Activated naive CD4-positive, alpha-beta T cell treated with anti-CD3 and anti-CD28 coated beads, Interleukin-2, amount 50 U/mL, for 24 hours (primary cell): ENCODE measurements at regions not wholly inside any gene's neighbourhood (a gene's known extent, or its start where the extent isn't known, plus 50 kb on each side); places are given as distances from the start of the nearest gene placed in this dataset.

Source experiments
- H3K27ac Mint-ChIP-seq: one replicate; pipeline ENCODE4 v1.8.0; 2021; ENCODE audit warnings: mild to moderate bottlenecking, mixed read lengths
- H3K27me3 Mint-ChIP-seq: one replicate; pipeline ENCODE4 v1.8.0; 2021; ENCODE audit warnings: mixed read lengths
- H3K36me3 Mint-ChIP-seq: one replicate; pipeline ENCODE4 v1.8.0; 2021; ENCODE audit warnings: mixed read lengths
- H3K4me1 Mint-ChIP-seq: one replicate; pipeline ENCODE4 v1.8.0; 2021; ENCODE audit warnings: mixed read lengths
- H3K4me3 Mint-ChIP-seq: one replicate; pipeline ENCODE4 v1.8.0; 2021; ENCODE audit warnings: mild to moderate bottlenecking, mixed read lengths
- H3K9me3 Mint-ChIP-seq: one replicate; pipeline ENCODE4 v1.8.0; 2021; ENCODE audit warnings: mixed read lengths

DNA sequence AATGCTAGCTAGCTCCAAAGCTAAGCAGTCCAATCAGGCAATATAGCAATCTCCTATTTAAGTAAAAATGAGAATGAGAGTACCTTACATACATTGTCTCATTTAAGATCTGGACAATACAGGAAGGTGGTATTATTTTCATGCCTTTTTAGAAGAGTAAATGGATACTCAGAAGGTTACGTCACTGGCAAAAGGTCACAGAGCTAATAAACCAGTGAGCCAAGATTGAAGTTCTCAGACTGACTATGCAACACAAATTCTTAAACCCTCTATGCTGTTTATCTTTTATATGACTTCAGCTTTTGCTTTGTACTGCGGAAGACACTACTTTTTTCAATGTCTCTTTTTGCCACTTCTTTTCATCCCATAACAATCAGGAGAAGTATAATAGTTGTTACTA, 135.2 kb upstream of the PRL start:
- no peaks in the 10 kb centered on the region for H3K4me1 Mint-ChIP-seq
- no peak overlapping the region for H3K4me3 Mint-ChIP-seq
- no peaks in the 10 kb centered on the region for H3K36me3 Mint-ChIP-seq
- H3K27ac Mint-ChIP-seq: no peak overlapping the region
- H3K27me3 Mint-ChIP-seq: no peaks in the 10 kb centered on the region
- peaks cover 4% of the 10 kb centered on the region for H3K9me3 Mint-ChIP-seq

GRCh38 chr6:22433745-22434144, 135.6 kb upstream of the HDGFL1 start:
- no peaks in the 10 kb centered on the region for H3K27me3 Mint-ChIP-seq
- H3K27ac Mint-ChIP-seq: no peak overlapping the region
- peaks cover 4% of the 10 kb centered on the region for H3K9me3 Mint-ChIP-seq
- H3K4me3 Mint-ChIP-seq: no peak overlapping the region
- no peaks in the 10 kb centered on the region for H3K4me1 Mint-ChIP-seq
- no peaks in the 10 kb centered on the region for H3K36me3 Mint-ChIP-seq

DNA sequence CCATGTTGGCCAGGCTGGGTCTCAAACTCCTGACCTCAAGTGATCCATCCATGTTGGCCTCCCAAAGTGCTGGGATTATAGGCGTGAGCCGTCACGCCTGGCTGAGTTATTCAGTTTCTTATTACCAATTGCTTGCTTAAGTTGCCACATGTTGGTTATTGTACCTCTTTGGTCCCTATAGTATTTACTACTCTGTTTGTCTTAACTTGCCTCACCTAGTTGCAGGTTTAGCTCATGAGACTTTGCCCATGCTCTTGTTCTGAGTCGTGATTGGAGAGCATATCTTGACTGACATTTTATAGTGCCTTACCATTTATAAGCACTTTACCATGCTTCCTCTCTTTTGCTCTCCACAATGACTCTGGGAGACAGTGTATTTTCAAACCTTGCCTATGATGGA, 134.2 kb upstream of the HDGFL1 start:
- Mint-ChIP-seq H3K27me3 (no peaks in the 10 kb centered on the region), H3K9me3 (peaks cover 4% of the 10 kb centered on the region), H3K27ac (no peak overlapping the region), H3K36me3 (no peaks in the 10 kb centered on the region), H3K4me3 (no peak overlapping the region), H3K4me1 (no peaks in the 10 kb centered on the region)

GRCh38 chr6:22436134-22436533, 133.2 kb upstream of the HDGFL1 start:
- H3K36me3 Mint-ChIP-seq: no peaks in the 10 kb centered on the region
- no peak overlapping the region for H3K27ac Mint-ChIP-seq
- peaks cover 4% of the 10 kb centered on the region for H3K9me3 Mint-ChIP-seq
- H3K4me3 Mint-ChIP-seq: no peak overlapping the region
- no peaks in the 10 kb centered on the region for H3K4me1 Mint-ChIP-seq
- no peaks in the 10 kb centered on the region for H3K27me3 Mint-ChIP-seq

DNA sequence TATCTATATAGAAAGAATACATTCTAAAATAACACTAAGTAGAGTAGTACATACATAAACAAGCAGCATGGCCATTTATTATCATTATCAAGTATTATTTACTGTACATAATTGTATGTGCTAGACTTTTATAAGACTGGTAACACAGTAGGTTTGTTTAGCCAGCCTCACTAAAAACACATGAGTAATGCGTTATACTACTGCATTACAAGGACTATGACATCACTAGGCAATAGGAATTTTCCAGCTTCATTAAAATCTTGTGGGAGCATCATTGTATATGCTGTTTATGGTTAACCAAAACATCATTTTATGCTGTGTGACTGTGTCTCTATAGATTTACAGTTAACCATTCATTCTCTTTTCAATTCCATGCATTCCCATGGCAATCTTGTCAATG, 131.7 kb upstream of the HDGFL1 start:
- H3K4me1 Mint-ChIP-seq: no peaks in the 10 kb centered on the region
- H3K36me3 Mint-ChIP-seq: no peaks in the 10 kb centered on the region
- peaks cover 4% of the 10 kb centered on the region for H3K9me3 Mint-ChIP-seq
- H3K27ac Mint-ChIP-seq: no peak overlapping the region
- H3K4me3 Mint-ChIP-seq: no peak overlapping the region
- no peaks in the 10 kb centered on the region for H3K27me3 Mint-ChIP-seq

DNA sequence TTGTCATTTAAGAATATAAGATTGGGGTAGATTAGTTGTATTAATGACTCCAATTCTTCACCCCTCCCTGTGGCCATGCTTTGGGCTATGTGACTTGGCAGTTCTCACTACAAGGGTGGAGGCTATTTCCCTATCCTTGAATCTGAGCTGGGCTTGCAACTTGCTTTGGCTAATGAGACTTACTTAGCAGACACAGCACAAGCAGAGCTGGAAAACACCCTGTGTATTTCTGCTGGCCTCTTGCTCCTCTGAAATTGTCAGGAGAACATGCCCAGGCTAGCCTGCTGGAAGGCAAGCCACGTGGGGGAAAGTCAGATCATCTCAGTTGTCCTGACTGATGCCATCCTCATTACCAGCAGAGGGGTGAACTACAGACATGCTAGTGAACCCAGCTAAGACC, 126.5 kb upstream of the HDGFL1 start:
- no peak overlapping the region for H3K4me3 Mint-ChIP-seq
- H3K36me3 Mint-ChIP-seq: no peaks in the 10 kb centered on the region
- H3K4me1 Mint-ChIP-seq: no peaks in the 10 kb centered on the region
- no peak overlapping the region for H3K27ac Mint-ChIP-seq
- H3K9me3 Mint-ChIP-seq: no peaks in the 10 kb centered on the region
- no peaks in the 10 kb centered on the region for H3K27me3 Mint-ChIP-seq

DNA sequence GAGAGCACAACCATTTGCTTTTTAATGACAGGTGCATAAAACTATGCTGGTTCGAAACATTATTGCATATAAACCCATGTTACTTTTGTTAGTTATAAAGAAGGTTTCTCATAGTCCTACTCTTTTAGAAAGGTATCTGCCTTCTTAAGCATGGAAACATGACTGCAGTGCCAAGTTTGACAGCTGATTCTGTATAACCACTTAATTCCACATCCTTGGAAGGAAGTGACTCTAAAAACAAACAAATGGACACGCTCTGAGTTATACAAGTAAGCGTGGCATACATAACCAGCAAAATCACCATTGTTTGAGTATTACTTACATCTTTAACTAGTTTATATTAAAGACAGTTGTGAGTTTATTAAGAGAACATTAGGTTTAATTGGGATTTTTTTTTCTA, 125.0 kb upstream of the HDGFL1 start:
- Mint-ChIP-seq H3K36me3 (no peaks in the 10 kb centered on the region), H3K27me3 (no peaks in the 10 kb centered on the region), H3K4me1 (no peaks in the 10 kb centered on the region), H3K9me3 (no peaks in the 10 kb centered on the region), H3K27ac (no peak overlapping the region), H3K4me3 (no peak overlapping the region)

GRCh38 chr6:22445946-22446345, 123.4 kb upstream of the HDGFL1 start:
- Mint-ChIP-seq H3K4me1 (no peaks in the 10 kb centered on the region), H3K4me3 (no peak overlapping the region), H3K9me3 (no peaks in the 10 kb centered on the region), H3K27me3 (no peaks in the 10 kb centered on the region), H3K36me3 (no peaks in the 10 kb centered on the region), H3K27ac (no peak overlapping the region)

DNA sequence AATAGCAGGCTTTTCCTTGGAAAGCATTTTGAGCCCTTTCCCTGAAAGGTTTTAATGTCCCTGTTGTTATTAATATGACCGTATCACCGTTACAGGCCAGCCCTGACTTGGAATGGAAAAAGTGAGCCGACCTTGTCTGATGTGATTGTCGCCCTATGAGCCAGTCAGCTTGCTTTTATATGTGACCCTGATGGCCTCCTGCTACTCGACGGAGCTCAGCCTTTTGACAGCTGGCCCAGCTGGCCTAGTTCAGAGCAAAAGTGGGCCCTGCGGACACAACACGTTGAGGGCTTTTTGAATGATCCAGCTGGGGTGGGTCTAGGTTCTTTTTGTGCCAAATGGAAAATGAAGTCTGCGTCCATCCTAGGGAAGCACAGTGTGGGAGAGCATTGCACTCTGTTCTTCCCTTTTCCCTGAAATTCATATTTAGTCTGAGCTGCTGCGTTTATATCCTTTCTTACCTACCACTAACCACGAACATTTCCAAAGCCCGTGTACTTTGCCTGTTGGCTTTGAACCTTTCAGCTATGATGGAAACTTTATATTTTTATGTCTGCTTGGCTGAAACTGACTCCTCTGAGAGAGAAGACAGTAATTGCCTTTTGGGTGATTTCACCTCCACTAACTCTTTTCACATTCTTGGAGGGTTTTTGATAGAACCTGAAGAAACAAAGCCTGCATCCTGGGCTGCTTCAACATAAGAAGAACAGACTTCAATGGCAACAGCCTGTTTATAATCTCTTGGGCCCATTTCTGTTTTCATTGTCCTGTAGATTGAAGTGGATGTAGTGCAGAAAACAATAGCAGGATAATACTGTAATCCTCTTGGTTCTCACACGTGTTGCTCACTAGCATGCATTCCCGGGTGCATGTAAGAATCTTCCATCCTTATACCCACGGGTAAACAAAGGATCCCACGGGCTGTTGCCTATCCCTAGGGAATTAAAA, 121.8 kb upstream of the HDGFL1 start:
- H3K4me1 Mint-ChIP-seq: no peaks in the 10 kb centered on the region
- H3K27me3 Mint-ChIP-seq: no peaks in the 10 kb centered on the region
- H3K36me3 Mint-ChIP-seq: no peaks in the 10 kb centered on the region
- no peak overlapping the region for H3K4me3 Mint-ChIP-seq
- no peaks in the 10 kb centered on the region for H3K9me3 Mint-ChIP-seq
- no peak overlapping the region for H3K27ac Mint-ChIP-seq

DNA sequence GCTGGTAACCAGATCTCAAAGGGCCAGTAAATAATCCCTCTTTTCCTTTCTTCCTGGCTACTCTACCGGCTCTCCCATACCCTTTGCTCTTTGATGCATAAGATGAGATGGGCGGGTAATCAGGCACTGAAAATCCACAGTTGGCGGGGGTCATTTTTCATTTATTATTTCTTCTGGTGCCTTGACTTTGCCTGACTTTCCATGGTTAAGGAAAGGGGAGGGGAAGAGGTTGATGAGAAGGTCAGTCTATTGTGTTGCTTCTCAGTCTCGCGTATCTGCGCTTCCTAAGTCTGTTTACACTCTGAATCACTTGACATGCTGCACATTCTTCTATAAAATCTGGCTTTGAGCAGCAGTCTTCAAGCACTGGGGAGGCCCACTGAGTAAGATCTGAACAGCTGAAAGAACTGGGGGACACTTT, 121.1 kb upstream of the HDGFL1 start:
- H3K9me3 Mint-ChIP-seq: no peaks in the 10 kb centered on the region
- no peak overlapping the region for H3K27ac Mint-ChIP-seq
- H3K27me3 Mint-ChIP-seq: no peaks in the 10 kb centered on the region

DNA sequence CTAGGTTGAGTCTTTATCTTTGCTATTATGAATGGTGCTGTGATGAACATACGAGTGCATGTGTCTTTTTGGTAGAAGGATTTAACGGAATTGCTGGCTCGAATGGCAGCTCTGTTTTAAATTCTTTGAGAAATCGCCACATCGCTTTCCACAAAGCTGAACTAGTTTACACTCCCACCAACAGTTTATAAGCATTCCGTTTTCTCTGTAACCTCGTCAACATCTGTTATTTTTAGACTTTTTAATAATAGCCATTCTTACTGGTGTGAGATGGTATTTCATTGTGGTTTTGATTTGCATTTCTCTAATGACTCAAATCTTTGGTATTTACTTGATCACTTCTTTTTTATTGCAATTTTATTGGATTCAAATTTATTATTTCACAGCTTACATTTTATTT, 117.4 kb upstream of the HDGFL1 start:
- H3K27ac Mint-ChIP-seq: no peak overlapping the region
- no peaks in the 10 kb centered on the region for H3K36me3 Mint-ChIP-seq
- H3K9me3 Mint-ChIP-seq: no peaks in the 10 kb centered on the region
- no peaks in the 10 kb centered on the region for H3K27me3 Mint-ChIP-seq
- H3K4me3 Mint-ChIP-seq: no peak overlapping the region
- H3K4me1 Mint-ChIP-seq: no peaks in the 10 kb centered on the region

More for the DNA sequence above, 121.1 kb upstream of the HDGFL1 start:
- H3K4me1 Mint-ChIP-seq: no peaks in the 10 kb centered on the region
- H3K4me3 Mint-ChIP-seq: no peak overlapping the region
- no peaks in the 10 kb centered on the region for H3K36me3 Mint-ChIP-seq

GRCh38 chr6:22455378-22455777, 114.0 kb upstream of the HDGFL1 start:
- Mint-ChIP-seq H3K4me3 (no peak overlapping the region), H3K27ac (no peak overlapping the region), H3K4me1 (no peaks in the 10 kb centered on the region), H3K9me3 (no peaks in the 10 kb centered on the region), H3K36me3 (no peaks in the 10 kb centered on the region), H3K27me3 (no peaks in the 10 kb centered on the region)

DNA sequence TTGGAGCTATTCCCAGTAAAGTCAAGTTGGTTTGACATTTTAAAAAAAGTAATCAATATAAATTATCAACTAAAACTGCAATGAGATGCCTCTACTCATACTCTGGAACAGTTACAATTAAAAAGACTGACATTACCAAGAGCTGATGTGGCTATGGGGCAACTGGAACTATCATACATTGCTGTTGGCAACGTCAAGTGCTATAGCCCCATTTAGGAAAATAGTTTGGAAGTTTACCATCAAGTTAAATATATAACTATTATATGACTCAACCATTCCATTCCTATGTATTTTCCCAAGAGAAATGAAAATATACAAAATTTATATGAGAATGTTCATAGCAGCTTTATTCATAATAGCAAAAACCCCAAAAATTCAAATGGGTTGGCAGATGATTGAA, 111.4 kb upstream of the HDGFL1 start:
- Mint-ChIP-seq H3K27me3 (no peaks in the 10 kb centered on the region), H3K4me1 (no peaks in the 10 kb centered on the region), H3K9me3 (no peaks in the 10 kb centered on the region), H3K4me3 (no peak overlapping the region), H3K36me3 (no peaks in the 10 kb centered on the region), H3K27ac (no peak overlapping the region)

GRCh38 chr6:22466665-22467245, 102.6 kb upstream of the HDGFL1 start:
- H3K36me3 Mint-ChIP-seq: peaks cover 2% of the 10 kb centered on the region
- H3K4me1 Mint-ChIP-seq: no peaks in the 10 kb centered on the region
- H3K27me3 Mint-ChIP-seq: no peaks in the 10 kb centered on the region
- no peak overlapping the region for H3K27ac Mint-ChIP-seq
- H3K9me3 Mint-ChIP-seq: peaks cover 14% of the 10 kb centered on the region
- H3K4me3 Mint-ChIP-seq: no peak overlapping the region

DNA sequence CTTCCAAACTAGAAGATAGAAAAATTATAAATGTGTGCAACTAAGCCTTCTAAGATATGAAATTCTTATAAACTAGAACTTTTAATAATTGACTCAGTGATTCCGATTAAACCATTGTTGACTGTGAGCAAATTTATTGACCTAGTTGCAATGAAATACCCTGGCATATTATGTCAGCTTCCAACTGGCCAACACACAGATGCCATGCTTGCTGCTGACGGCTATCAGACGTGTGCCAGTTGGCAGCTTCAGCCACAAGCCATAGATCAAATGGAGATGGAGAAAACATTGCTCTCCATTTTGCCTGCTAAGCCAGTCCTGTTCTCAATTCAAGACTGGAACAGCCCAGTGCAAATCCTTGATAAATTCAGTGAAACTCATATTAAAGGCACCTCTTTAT, 101.7 kb upstream of the HDGFL1 start:
- no peak overlapping the region for H3K27ac Mint-ChIP-seq

DNA sequence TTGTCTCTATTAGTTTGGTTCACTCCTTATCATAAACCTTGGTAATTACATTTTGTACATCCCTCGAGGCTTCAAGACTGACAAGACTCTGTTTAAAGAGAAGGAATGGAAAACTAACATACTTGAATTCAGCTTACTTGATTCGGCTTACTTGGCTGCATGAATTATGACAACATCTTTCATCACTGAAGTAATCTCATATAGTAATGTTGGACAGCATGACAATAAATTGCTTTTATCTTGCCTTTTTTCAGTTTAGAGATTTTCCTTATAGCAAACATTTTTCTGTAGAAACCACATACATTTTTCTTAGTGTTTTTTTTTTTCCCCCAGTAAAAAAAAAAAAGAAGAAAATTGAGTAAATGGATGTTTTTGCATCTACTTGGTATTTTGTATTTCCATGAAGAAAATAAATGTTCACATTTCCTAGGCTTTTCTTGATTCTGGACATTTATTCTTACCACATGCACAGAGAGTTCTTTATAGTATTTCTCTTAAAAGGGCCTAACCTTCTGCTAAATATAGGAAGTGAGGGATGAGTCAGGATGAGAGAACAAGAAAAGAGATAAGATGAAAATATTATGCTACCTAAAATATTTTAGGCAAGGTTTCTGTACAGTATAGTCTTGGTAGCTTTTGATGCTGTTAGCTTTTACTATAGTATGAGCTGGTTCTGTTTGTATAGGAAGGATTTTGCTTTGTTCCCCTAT, 101.0 kb upstream of the HDGFL1 start:
- H3K4me3 Mint-ChIP-seq: no peak overlapping the region
- H3K27ac Mint-ChIP-seq: no peak overlapping the region
- no peaks in the 10 kb centered on the region for H3K27me3 Mint-ChIP-seq
- peaks cover 2% of the 10 kb centered on the region for H3K36me3 Mint-ChIP-seq
- H3K4me1 Mint-ChIP-seq: no peaks in the 10 kb centered on the region
- peaks cover 14% of the 10 kb centered on the region for H3K9me3 Mint-ChIP-seq

More for the DNA sequence above, 101.7 kb upstream of the HDGFL1 start:
- Mint-ChIP-seq H3K4me3 (no peak overlapping the region), H3K36me3 (peaks cover 2% of the 10 kb centered on the region), H3K4me1 (no peaks in the 10 kb centered on the region), H3K27me3 (no peaks in the 10 kb centered on the region), H3K9me3 (peaks cover 14% of the 10 kb centered on the region)
